HG03432 (cell line): ENCODE measurements at regions not wholly inside any gene's neighbourhood (a gene's known extent, or its start where the extent isn't known, plus 50 kb on each side); places are given as distances from the start of the nearest gene placed in this dataset.
"Not testable (repeated sequence)": the region's sequence is repeated elsewhere in the genome, so short reads cannot be mapped to it uniquely, and the experiment has no call there.

Experiments used
- ATAC-seq: cut with Tn5 transposase; IDR thresholded peaks from one replicate; pipeline ENCODE4 v1.9.1; 2021; ENCODE audit warnings: mild to moderate bottlenecking, moderate library complexity; ENCODE audit not compliant: unreplicated experiment

- not testable (repeated sequence) for ATAC-seq
Observed at GRCh38 chr14:106401316-106401715, 874.9 kb downstream of the TMEM121 start.

- not testable (repeated sequence) for ATAC-seq
Observed at GRCh38 chr14:106410229-106410628, 883.8 kb downstream of the TMEM121 start.

- ATAC-seq, result no peak
Observed at GRCh38 chr14:106414464-106414863, 888.1 kb downstream of the TMEM121 start.

- ATAC-seq, result peak; percentile 81
Observed at GRCh38 chr14:106417224-106418049, 891.1 kb downstream of the TMEM121 start.

GRCh38 chr14:106419376-106419965 lies 893.1 kb downstream of the TMEM121 start:
- no peak for ATAC-seq

- ATAC-seq, result not testable (repeated sequence)
Observed at GRCh38 chr14:106421431-106422033, 895.1 kb downstream of the TMEM121 start.

- no peak for ATAC-seq
Observed at GRCh38 chr14:106422066-106422465, 895.7 kb downstream of the TMEM121 start.

- not testable (repeated sequence) for ATAC-seq
Observed at GRCh38 chr14:106425150-106425549, 898.8 kb downstream of the TMEM121 start.

- no peak for ATAC-seq
Observed at GRCh38 chr14:106436310-106436905, 910.0 kb downstream of the TMEM121 start.

- no peak for ATAC-seq
Observed at GRCh38 chr14:106442857-106443256, 916.5 kb downstream of the TMEM121 start.

- ATAC-seq, result no peak
Observed at GRCh38 chr14:106455026-106455425, 928.6 kb downstream of the TMEM121 start.

- ATAC-seq, result no peak
Observed at GRCh38 chr14:106459971-106460730, 933.8 kb downstream of the TMEM121 start.

GRCh38 chr14:106460916-106461315 lies 934.5 kb downstream of the TMEM121 start:
- no peak for ATAC-seq

GRCh38 chr14:106466483-106466882 lies 940.1 kb downstream of the TMEM121 start:
- not testable (repeated sequence) for ATAC-seq

- not testable (repeated sequence) for ATAC-seq
Observed at GRCh38 chr14:106468869-106469268, 942.5 kb downstream of the TMEM121 start.

GRCh38 chr14:106470028-106470427 lies 943.6 kb downstream of the TMEM121 start:
- ATAC-seq, result not testable (repeated sequence)

- peak; percentile 53 for ATAC-seq
Observed at GRCh38 chr14:106474261-106475028, 948.1 kb downstream of the TMEM121 start.

- ATAC-seq, result not testable (repeated sequence)
Observed at GRCh38 chr14:106475214-106475613, 948.8 kb downstream of the TMEM121 start.

- ATAC-seq, result not testable (repeated sequence)
Observed at GRCh38 chr14:106477600-106477999, 951.2 kb downstream of the TMEM121 start.

- ATAC-seq, result not testable (repeated sequence)
Observed at GRCh38 chr14:106480287-106480686, 953.9 kb downstream of the TMEM121 start.
